HCT116 (cell line): ENCODE measurements at regions not wholly inside any gene's neighbourhood (a gene's known extent, or its start where the extent isn't known, plus 50 kb on each side); places are given as distances from the start of the nearest gene placed in this dataset.

ENCODE experiments used
- ATAC-seq: fragments of 200-7000 bp; cut with Tn5 transposase; 2 replicates; pipeline ENCODE4 v1.9.1; 2020; ENCODE audit warnings: mild to moderate bottlenecking, moderate library complexity
- BruUV-seq: library from RNA; stranded (reverse); fragments of 400-500 nt; replicated peaks from 2 replicates; lab custom pipeline; 2021; lab: Mats Ljungman, UMichigan
- CTCF ChIA-PET: fragments of 300-600 bp; sonication (Branson Sonifier 250); formaldehyde crosslinking; loops from one replicate; lab custom pipeline; 2021; ENCODE audit warnings: antibody characterized with exemption; lab: Charles Lee
- POLR2A ChIA-PET: fragments of 300-600, 350-600 bp; sonication (Branson Sonifier 250); formaldehyde crosslinking; loops from one replicate; lab custom pipeline; 2021; ENCODE audit warnings: antibody characterized with exemption; lab: Charles Lee
- RAD21 ChIA-PET, 2 experiments: fragments of 300-600 bp; sonication (Branson Sonifier 250); formaldehyde crosslinking; loops; one replicate each; lab custom pipeline; 2023; ENCODE audit warnings: low total read pairs in 2 of 2; ENCODE audit not compliant: uncharacterized antibody in 2 of 2, unreplicated experiment in 2 of 2, low non-redundant PET in 1 of 2; lab: Charles Lee
- DNase-seq: peaks from one replicate; pipeline ENCODE4 v3.0.0-alpha.2; 2010; ENCODE audit warnings: low read depth, low spot score
- H2AFZ ChIP-seq: fragments of 200-600 bp; shearing (Covaris generic), sonication (generic); 2 replicates; pipeline ENCODE4 v1.6.1; 2017; ENCODE audit warnings: low read depth, mixed run types, mixed read lengths, antibody characterized with exemption, low read length; ENCODE audit not compliant: poor library complexity, severe bottlenecking
- H3K27ac ChIP-seq: 2 replicates; pipeline ENCODE4 v1.5.1; 2012; ENCODE audit warnings: low read depth, low read length
- H3K27me3 ChIP-seq: fragments of 200-600 bp; sonication (generic); 2 replicates; pipeline ENCODE4 v1.6.1; 2016; ENCODE audit warnings: mixed run types, low read length, mixed read lengths; ENCODE audit not compliant: insufficient read depth
- H3K36me3 ChIP-seq, 2 experiments: fragments of 200-500 bp in 1 of 2; fragments of 200-600 bp in 1 of 2; sonication (Bioruptor generic) in 1 of 2; sonication (generic) in 1 of 2; 2 replicates each; pipeline versions ENCODE4 v1.5.1 to v1.6.1; 2014 to 2016; ENCODE audit warnings: low read length in 2 of 2, inconsistent platforms in 1 of 2, mixed read lengths in 1 of 2, mixed run types in 1 of 2; ENCODE audit not compliant: insufficient read depth in 2 of 2, control insufficient read depth in 1 of 2
- H3K4me1 ChIP-seq, 2 experiments: fragments of 200-600 bp in 1 of 2; sonication (generic) in 1 of 2; 2 replicates each; pipeline versions ENCODE4 v1.5.1 to v1.6.1; 2012 to 2017; ENCODE audit warnings: low read length in 2 of 2, inconsistent platforms in 1 of 2, mild to moderate bottlenecking in 1 of 2, mixed read lengths in 1 of 2, mixed run types in 1 of 2, moderate library complexity in 1 of 2; ENCODE audit not compliant: insufficient read depth in 2 of 2, control insufficient read depth in 1 of 2
- H3K4me2 ChIP-seq: fragments of 200-600 bp; sonication (generic); 2 replicates; pipeline ENCODE4 v1.6.1; 2017; ENCODE audit warnings: mixed run types, low read length, mixed read lengths
- H3K4me3 ChIP-seq, 2 experiments: fragments of 200-600 bp in 1 of 2; sonication (generic) in 1 of 2; replicated peaks in 1 of 2; 2 replicates each; pipeline ENCODE4 v1.5.1; 2011 to 2016; ENCODE audit warnings: low read length in 2 of 2, control low read depth in 1 of 2, low read depth in 1 of 2, mild to moderate bottlenecking in 1 of 2, mixed read lengths in 1 of 2, mixed run types in 1 of 2
- H3K79me2 ChIP-seq: fragments of 200-600 bp; sonication (generic); 2 replicates; pipeline ENCODE4 v1.6.1; 2017; ENCODE audit warnings: mild to moderate bottlenecking, mixed run types, low read length, moderate library complexity, mixed read lengths; ENCODE audit not compliant: insufficient read depth
- H3K9ac ChIP-seq: fragments of 200-600 bp; sonication (generic); 2 replicates; pipeline ENCODE4 v1.6.1; 2016; ENCODE audit warnings: low read length, mixed read lengths
- H3K9me2 ChIP-seq: fragments of 200-600 bp; sonication (generic), shearing (Covaris generic); 2 replicates; pipeline ENCODE4 v1.6.1; 2017; ENCODE audit warnings: mixed run types, mild to moderate bottlenecking, moderate library complexity; ENCODE audit not compliant: insufficient read depth
- H3K9me3 ChIP-seq, 2 experiments: fragments of 200-500 bp in 1 of 2; fragments of 200-600 bp in 1 of 2; sonication (Bioruptor generic) in 1 of 2; sonication (generic) in 1 of 2; 2 replicates each; pipeline ENCODE4 v1.6.1; 2014 to 2017; ENCODE audit warnings: low read length in 2 of 2, mixed read lengths in 2 of 2, inconsistent platforms in 1 of 2, low read depth in 1 of 2, mild to moderate bottlenecking in 1 of 2, mixed run types in 1 of 2, moderate library complexity in 1 of 2; ENCODE audit not compliant: control insufficient read depth in 1 of 2, insufficient read depth in 1 of 2
- H4K20me1 ChIP-seq: fragments of 200-600 bp; sonication (generic), shearing (Covaris generic); 2 replicates; pipeline ENCODE4 v1.6.1; 2017; ENCODE audit warnings: mixed run types, mild to moderate bottlenecking, moderate library complexity; ENCODE audit not compliant: insufficient read depth
- CBX3 ChIP-seq: IDR thresholded peaks from 2 replicates; pipeline ENCODE4 v1.6.1; 2012; ENCODE audit warnings: low read depth
- ELF1 ChIP-seq: IDR thresholded peaks from 2 replicates; pipeline ENCODE4 v1.6.1; 2012; ENCODE audit warnings: low read depth, borderline replicate concordance
- EZH2 ChIP-seq: fragments of 200-600 bp; sonication (generic); IDR thresholded peaks from 2 replicates; pipeline ENCODE4 v1.6.1; 2017; ENCODE audit warnings: antibody characterized with exemption, mixed run types
- FOSL1 ChIP-seq: IDR thresholded peaks from 2 replicates; pipeline ENCODE4 v1.6.1; 2012; ENCODE audit warnings: low read depth
- POLR2AphosphoS5 ChIP-seq: IDR thresholded peaks from 2 replicates; pipeline ENCODE4 v1.6.1; 2011; ENCODE audit warnings: mild to moderate bottlenecking, low read depth, low read length, moderate library complexity
- SIN3A ChIP-seq: IDR thresholded peaks from 2 replicates; pipeline ENCODE4 v1.6.1; 2012; ENCODE audit warnings: low read depth
- SP1 ChIP-seq: IDR thresholded peaks from 2 replicates; pipeline ENCODE4 v1.6.1; 2012; ENCODE audit warnings: low read depth
- SRF ChIP-seq: IDR thresholded peaks from 2 replicates; pipeline ENCODE4 v1.6.1; 2012; ENCODE audit warnings: low read depth
- TCF7L2 ChIP-seq: IDR thresholded peaks from 2 replicates; pipeline ENCODE4 v1.7.0; 2011; ENCODE audit warnings: borderline replicate concordance, inconsistent platforms; ENCODE audit not compliant: insufficient read depth, insufficient read length; ENCODE audit errors: extremely low read depth
- ZBTB33 ChIP-seq: IDR thresholded peaks from 2 replicates; pipeline ENCODE4 v1.6.1; 2011; ENCODE audit warnings: mild to moderate bottlenecking, low read length, moderate library complexity; ENCODE audit not compliant: insufficient replicate concordance; ENCODE audit errors: extremely low read depth
- ZFX ChIP-seq: fragments of 450-650 bp; IDR thresholded peaks from 2 replicates; pipeline ENCODE4 v1.6.1; 2017
- ZNF274 ChIP-seq: fragments of 200-500 bp; sonication (Bioruptor generic); IDR thresholded peaks from 2 replicates; pipeline ENCODE4 v1.6.1; 2014; ENCODE audit warnings: mild to moderate bottlenecking, low read depth, low read length, inconsistent platforms
- intact Hi-C: fragments of 100-400 bp; cut with micrococcal nuclease; formaldehyde crosslinking; loops from 2 replicates; pipeline ENCODE4 v1.10.0; 2022
- TF ChIP-seq, protein P1 (sequence below): IDR thresholded peaks from 2 replicates; pipeline ENCODE4 v1.6.1; 2012
- TF ChIP-seq, protein P2 (sequence below): IDR thresholded peaks from 2 replicates; pipeline ENCODE4 v1.6.1; 2012
- TF ChIP-seq, protein P3 (sequence below): IDR thresholded peaks from 2 replicates; pipeline ENCODE4 v1.6.1; 2012; ENCODE audit warnings: low read depth

GRCh38 chr10:55641601-55642000, 719.5 kb downstream of the ZWINT start:
- Histone ChIP-seq H3K27ac (no peak overlapping the region), H4K20me1 (no peaks in the 10 kb centered on the region), H3K36me3 (no peaks in the 10 kb centered on the region), H3K9me2 (no peaks in the 10 kb centered on the region), H3K9ac (no peak overlapping the region), H3K79me2 (no peaks in the 10 kb centered on the region), H3K27me3 (no peaks in the 10 kb centered on the region), H3K9me3 (peaks cover 6 to 7% of the 10 kb centered on the region in 2 experiments; a peak in 2 of 4 replicates), H2AFZ (no peak overlapping the region), H3K4me2 (no peak overlapping the region), H3K4me1 (no peaks in the 10 kb centered on the region), H3K4me3 (no peak overlapping the region)
- ChIA-PET RAD21 (no interaction called here), CTCF (no interaction called here), POLR2A (no interaction called here)
- ATAC-seq (no peak), DNase-seq (no peak)
- BruUV-seq = no TSS peak
- intact Hi-C loops = no loop called here
- TF ChIP-seq, protein P1, sequence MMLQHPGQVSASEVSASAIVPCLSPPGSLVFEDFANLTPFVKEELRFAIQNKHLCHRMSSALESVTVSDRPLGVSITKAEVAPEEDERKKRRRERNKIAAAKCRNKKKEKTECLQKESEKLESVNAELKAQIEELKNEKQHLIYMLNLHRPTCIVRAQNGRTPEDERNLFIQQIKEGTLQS = no peak
- TF ChIP-seq ELF1 (no peak), ZFX (no peak), FOSL1 (no peak), ZBTB33 (no peak), SP1 (no peak), SIN3A (no peak), ZNF274 (no peak), SRF (no peak), CBX3 (no peak), POLR2AphosphoS5 (no peak), TCF7L2 (no peak), EZH2 (no peak)
- TF ChIP-seq, protein P2, sequence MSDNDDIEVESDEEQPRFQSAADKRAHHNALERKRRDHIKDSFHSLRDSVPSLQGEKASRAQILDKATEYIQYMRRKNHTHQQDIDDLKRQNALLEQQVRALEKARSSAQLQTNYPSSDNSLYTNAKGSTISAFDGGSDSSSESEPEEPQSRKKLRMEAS = no peak
- TF ChIP-seq, protein P3, sequence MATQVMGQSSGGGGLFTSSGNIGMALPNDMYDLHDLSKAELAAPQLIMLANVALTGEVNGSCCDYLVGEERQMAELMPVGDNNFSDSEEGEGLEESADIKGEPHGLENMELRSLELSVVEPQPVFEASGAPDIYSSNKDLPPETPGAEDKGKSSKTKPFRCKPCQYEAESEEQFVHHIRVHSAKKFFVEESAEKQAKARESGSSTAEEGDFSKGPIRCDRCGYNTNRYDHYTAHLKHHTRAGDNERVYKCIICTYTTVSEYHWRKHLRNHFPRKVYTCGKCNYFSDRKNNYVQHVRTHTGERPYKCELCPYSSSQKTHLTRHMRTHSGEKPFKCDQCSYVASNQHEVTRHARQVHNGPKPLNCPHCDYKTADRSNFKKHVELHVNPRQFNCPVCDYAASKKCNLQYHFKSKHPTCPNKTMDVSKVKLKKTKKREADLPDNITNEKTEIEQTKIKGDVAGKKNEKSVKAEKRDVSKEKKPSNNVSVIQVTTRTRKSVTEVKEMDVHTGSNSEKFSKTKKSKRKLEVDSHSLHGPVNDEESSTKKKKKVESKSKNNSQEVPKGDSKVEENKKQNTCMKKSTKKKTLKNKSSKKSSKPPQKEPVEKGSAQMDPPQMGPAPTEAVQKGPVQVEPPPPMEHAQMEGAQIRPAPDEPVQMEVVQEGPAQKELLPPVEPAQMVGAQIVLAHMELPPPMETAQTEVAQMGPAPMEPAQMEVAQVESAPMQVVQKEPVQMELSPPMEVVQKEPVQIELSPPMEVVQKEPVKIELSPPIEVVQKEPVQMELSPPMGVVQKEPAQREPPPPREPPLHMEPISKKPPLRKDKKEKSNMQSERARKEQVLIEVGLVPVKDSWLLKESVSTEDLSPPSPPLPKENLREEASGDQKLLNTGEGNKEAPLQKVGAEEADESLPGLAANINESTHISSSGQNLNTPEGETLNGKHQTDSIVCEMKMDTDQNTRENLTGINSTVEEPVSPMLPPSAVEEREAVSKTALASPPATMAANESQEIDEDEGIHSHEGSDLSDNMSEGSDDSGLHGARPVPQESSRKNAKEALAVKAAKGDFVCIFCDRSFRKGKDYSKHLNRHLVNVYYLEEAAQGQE = no peak
